SK-N-SH (cell line): ENCODE measurements at regions not wholly inside any gene's neighbourhood (a gene's known extent, or its start where the extent isn't known, plus 50 kb on each side); places are given as distances from the start of the nearest gene placed in this dataset.

Experiments used
- CTCF ChIA-PET: fragments of 300-600, 350-600 bp; formaldehyde crosslinking; extraction: SDS; loops from one replicate; lab custom pipeline; 2021; lab: Yijun Ruan, JAX
- POLR2A ChIA-PET: fragments of 350-600 bp; sonication (Branson Sonifier 250); formaldehyde crosslinking; extraction: SDS; loops from one replicate; lab custom pipeline; 2020; ENCODE audit warnings: antibody characterized with exemption, inconsistent platforms; lab: Yijun Ruan, JAX
- DNase-seq: peaks from one replicate; pipeline ENCODE4 v3.0.0; 2012
- H2AFZ ChIP-seq: fragments of 200-600 bp; sonication (generic); 2 replicates; pipeline ENCODE4 v1.8.1; 2016; ENCODE audit warnings: antibody characterized with exemption, mild to moderate bottlenecking, low read depth
- H3F3A ChIP-seq: fragments of 200-600 bp; sonication (generic); replicated peaks from 2 replicates; pipeline ENCODE3; 2016; ENCODE audit warnings: antibody characterized with exemption, mild to moderate bottlenecking; ENCODE audit not compliant: insufficient read depth
- H3K27ac ChIP-seq, 2 experiments: fragments of 200-500 bp in 1 of 2; fragments of 200-600 bp in 1 of 2; sonication (Bioruptor generic) in 1 of 2; sonication (generic), shearing (Covaris generic) in 1 of 2; 2 replicates each; pipeline versions ENCODE4 v1.5.1 to v1.6.1; 2014 to 2016; ENCODE audit warnings: low read depth in 2 of 2, inconsistent platforms in 1 of 2, low read length in 1 of 2, mild to moderate bottlenecking in 1 of 2, mixed read lengths in 1 of 2
- H3K27me3 ChIP-seq: fragments of 200-600 bp; sonication (generic), shearing (Covaris generic); 2 replicates; pipeline ENCODE4 v1.6.1; 2016; ENCODE audit warnings: mixed run types; ENCODE audit not compliant: insufficient read depth
- H3K36me3 ChIP-seq, 2 experiments: fragments of 200-500 bp in 1 of 2; fragments of 200-600 bp in 1 of 2; sonication (Bioruptor generic) in 1 of 2; sonication (generic) in 1 of 2; replicated peaks in 1 of 2; 2 replicates each; pipeline versions ENCODE3 to v1.5.1; 2014 to 2016; ENCODE audit warnings: low read length in 1 of 2, mild to moderate bottlenecking in 1 of 2; ENCODE audit not compliant: insufficient read depth in 2 of 2, control insufficient read depth in 1 of 2
- H3K4me1 ChIP-seq, 2 experiments: fragments of 200-500 bp in 1 of 2; fragments of 200-600 bp in 1 of 2; sonication (Bioruptor generic) in 1 of 2; sonication (generic), shearing (Covaris generic) in 1 of 2; 2 replicates each; pipeline versions ENCODE4 v1.5.1 to v1.6.1; 2014 to 2016; ENCODE audit warnings: low read depth in 1 of 2, low read length in 1 of 2, mixed run types in 1 of 2; ENCODE audit not compliant: insufficient read depth in 2 of 2, control insufficient read depth in 1 of 2
- H3K4me2 ChIP-seq: fragments of 200-600 bp; sonication (generic), shearing (Covaris generic); 2 replicates; pipeline ENCODE4 v1.6.1; 2017; ENCODE audit warnings: mixed run types
- H3K4me3 ChIP-seq, 2 experiments: fragments of 200-500 bp in 1 of 2; fragments of 200-600 bp in 1 of 2; sonication (Bioruptor generic) in 1 of 2; sonication (generic), shearing (Covaris generic) in 1 of 2; 2 replicates each; pipeline versions ENCODE4 v1.5.1 to v1.8.1; 2014 to 2016; ENCODE audit warnings: low read depth in 2 of 2, inconsistent platforms in 1 of 2, low read length in 1 of 2, mild to moderate bottlenecking in 1 of 2, mixed read lengths in 1 of 2, moderate library complexity in 1 of 2
- H3K79me2 ChIP-seq: fragments of 200-600 bp; sonication (generic); 2 replicates; pipeline ENCODE4 v1.8.1; 2017; ENCODE audit warnings: mild to moderate bottlenecking; ENCODE audit not compliant: insufficient read depth
- H3K9ac ChIP-seq: fragments of 200-600 bp; sonication (generic); 2 replicates; pipeline ENCODE4 v1.6.1; 2017; ENCODE audit warnings: mixed run types
- H3K9me2 ChIP-seq: fragments of 200-600 bp; sonication (generic); 2 replicates; pipeline ENCODE4 v1.6.1; 2017; ENCODE audit warnings: mixed run types
- H3K9me3 ChIP-seq: fragments of 200-600 bp; sonication (generic); 2 replicates; pipeline ENCODE4 v1.6.1; 2017; ENCODE audit warnings: mixed run types, mild to moderate bottlenecking, moderate library complexity
- H4K20me1 ChIP-seq: fragments of 200-600 bp; sonication (generic); 2 replicates; pipeline ENCODE4 v1.6.1; 2017; ENCODE audit warnings: mild to moderate bottlenecking, mixed run types; ENCODE audit not compliant: insufficient read depth
- FOSL2 ChIP-seq: IDR thresholded peaks from 2 replicates; pipeline ENCODE4 v1.4.0; 2012; ENCODE audit warnings: low read depth, mild to moderate bottlenecking, moderate library complexity, borderline replicate concordance
- FOXM1 ChIP-seq: IDR thresholded peaks from 2 replicates; pipeline ENCODE4 v1.4.0; 2012; ENCODE audit warnings: low read depth, mild to moderate bottlenecking
- GATA2 ChIP-seq: sonication (generic); formaldehyde crosslinking; IDR thresholded peaks from 2 replicates; pipeline ENCODE4 v1.5.0; 2020; ENCODE audit warnings: mild to moderate bottlenecking, missing genetic modification reagents
- JUND ChIP-seq: IDR thresholded peaks from 2 replicates; pipeline ENCODE4 v1.4.0; 2012
- MAX ChIP-seq: IDR thresholded peaks from 2 replicates; pipeline ENCODE4 v1.4.0; 2012; ENCODE audit warnings: low read depth
- MEF2A ChIP-seq: IDR thresholded peaks from 2 replicates; pipeline ENCODE4 v1.4.0; 2012; ENCODE audit warnings: low read depth, borderline replicate concordance
- TCF12 ChIP-seq: IDR thresholded peaks from 2 replicates; pipeline ENCODE4 v1.4.0; 2012
- USF1 ChIP-seq: IDR thresholded peaks from 2 replicates; pipeline ENCODE4 v1.4.0; 2012; ENCODE audit warnings: low read depth, borderline replicate concordance
- WGBS: methylation state at CpG from one replicate; pipeline ENCODE4 v1.1.6; 2017; ENCODE audit warnings: low lambda C conversion rate; 5-methylcytosine and 5-hydroxymethylcytosine counted together
- TF ChIP-seq, protein P1 (sequence below): fragments of 150-350 bp; IDR thresholded peaks from 2 replicates; pipeline ENCODE4 v1.6.1; 2017; ENCODE audit warnings: antibody characterized with exemption, low read length, low read depth, borderline replicate concordance
- TF ChIP-seq, protein P2 (sequence below): IDR thresholded peaks from 2 replicates; pipeline ENCODE4; 2012

- Histone ChIP-seq H3K4me1 (peaks cover 0 to 36% of the 10 kb centered on the region in 2 experiments; a peak in 3 of 4 replicates), H2AFZ (peak overlapping the region; percentile 69; the same call in 1 of the 2 replicates), H3K4me2 (no peak overlapping the region)
Measured at GRCh38 chr2:224146356-224147160, 107.5 kb upstream of the SERPINE2 start.

GRCh38 chr2:224145751-224146355, 106.8 kb upstream of the SERPINE2 start:
- ChIA-PET CTCF (no interaction called here), POLR2A (no interaction called here)
- H4K20me1 ChIP-seq = no peaks in the 10 kb centered on the region
- peaks cover 0 to 37% of the 10 kb centered on the region in 2 experiments; a peak in 3 of 4 replicates for H3K4me1 ChIP-seq
- DNase-seq = no peak
- no peaks in the 10 kb centered on the region for H3K79me2 ChIP-seq
- peak overlapping the region; percentile 8 for H3K4me2 ChIP-seq
- H3K9ac ChIP-seq = no peak overlapping the region
- peaks cover 12% of the 10 kb centered on the region for H3F3A ChIP-seq
- no peaks in the 10 kb centered on the region for H3K9me2 ChIP-seq
- no peaks in the 10 kb centered on the region for H3K36me3 ChIP-seq
- 22% methylated on average over 3 of the region's 3 CpGs for WGBS
- peak overlapping the region; percentile 69; the same call in 1 of the 2 replicates for H2AFZ ChIP-seq
- peak overlapping the region; percentile 39 to 53; a peak in 3 of 4 replicates for H3K27ac ChIP-seq
- TF ChIP-seq MAX (peak; percentile 61; the same call in 1 of the 2 replicates), MEF2A (no peak), FOSL2 (peak; percentile 48; the same call in 1 of the 2 replicates), JUND (peak; percentile 48), USF1 (peak; percentile 82), TCF12 (peak; percentile 51; the same call in 1 of the 2 replicates)
- TF ChIP-seq, protein P1, sequence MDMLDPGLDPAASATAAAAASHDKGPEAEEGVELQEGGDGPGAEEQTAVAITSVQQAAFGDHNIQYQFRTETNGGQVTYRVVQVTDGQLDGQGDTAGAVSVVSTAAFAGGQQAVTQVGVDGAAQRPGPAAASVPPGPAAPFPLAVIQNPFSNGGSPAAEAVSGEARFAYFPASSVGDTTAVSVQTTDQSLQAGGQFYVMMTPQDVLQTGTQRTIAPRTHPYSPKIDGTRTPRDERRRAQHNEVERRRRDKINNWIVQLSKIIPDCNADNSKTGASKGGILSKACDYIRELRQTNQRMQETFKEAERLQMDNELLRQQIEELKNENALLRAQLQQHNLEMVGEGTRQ = no peak
- TF ChIP-seq, protein P2, sequence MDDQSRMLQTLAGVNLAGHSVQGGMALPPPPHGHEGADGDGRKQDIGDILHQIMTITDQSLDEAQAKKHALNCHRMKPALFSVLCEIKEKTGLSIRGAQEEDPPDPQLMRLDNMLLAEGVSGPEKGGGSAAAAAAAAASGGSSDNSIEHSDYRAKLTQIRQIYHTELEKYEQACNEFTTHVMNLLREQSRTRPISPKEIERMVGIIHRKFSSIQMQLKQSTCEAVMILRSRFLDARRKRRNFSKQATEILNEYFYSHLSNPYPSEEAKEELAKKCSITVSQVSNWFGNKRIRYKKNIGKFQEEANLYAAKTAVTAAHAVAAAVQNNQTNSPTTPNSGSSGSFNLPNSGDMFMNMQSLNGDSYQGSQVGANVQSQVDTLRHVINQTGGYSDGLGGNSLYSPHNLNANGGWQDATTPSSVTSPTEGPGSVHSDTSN = no peak
- TF ChIP-seq, all 33 proteins: peak for 5
- Histone ChIP-seq H3K9me3 (no peaks in the 10 kb centered on the region), H3K4me3 (no peak overlapping the region), H3K27me3 (no peaks in the 10 kb centered on the region)

More at GRCh38 chr2:224146356-224147160, 107.5 kb upstream of the SERPINE2 start:
- CTCF ChIA-PET = no interaction called here
- WGBS = 78% methylated on average over 6 of the region's 6 CpGs
- Histone ChIP-seq H3F3A (peaks cover 12% of the 10 kb centered on the region), H3K79me2 (no peaks in the 10 kb centered on the region), H4K20me1 (no peaks in the 10 kb centered on the region), H3K36me3 (no peaks in the 10 kb centered on the region), H3K4me3 (no peak overlapping the region), H3K27ac (peak overlapping the region; percentile 39 to 53; a peak in 3 of 4 replicates), H3K9me3 (no peaks in the 10 kb centered on the region), H3K27me3 (no peaks in the 10 kb centered on the region), H3K9me2 (no peaks in the 10 kb centered on the region), H3K9ac (no peak overlapping the region)
- DNase-seq = no peak
- TF ChIP-seq GATA2 (CRISPR knock-in tag) (no peak), FOXM1 (no peak)
- POLR2A ChIA-PET = no interaction called here
